ENCODE measurements at regions not wholly inside any gene's neighbourhood (a gene's known extent, or its start where the extent isn't known, plus 50 kb on each side); places are given as distances from the start of the nearest gene placed in this dataset.

DNA sequence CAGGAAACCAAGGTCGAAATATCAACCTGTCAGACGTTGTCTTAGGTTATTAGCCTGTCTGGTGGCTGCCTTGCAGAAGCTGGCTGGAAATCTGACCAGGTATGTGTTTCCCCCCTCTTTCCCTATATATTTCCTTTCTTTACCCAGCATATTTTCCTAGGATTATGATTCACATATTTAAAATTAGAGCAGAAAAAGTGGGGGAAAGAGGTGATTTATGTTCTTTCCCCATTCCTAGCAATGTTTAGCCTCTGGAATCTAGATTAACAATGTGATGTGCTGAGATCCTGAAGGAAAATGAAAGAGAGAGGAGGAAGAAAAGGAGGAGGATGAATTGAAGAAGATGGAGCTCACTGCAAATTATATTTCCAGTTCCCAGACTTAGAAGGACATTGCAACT is 421.4 kb upstream of the AUTS2 start:
- TF ChIP-seq, protein P1, sequence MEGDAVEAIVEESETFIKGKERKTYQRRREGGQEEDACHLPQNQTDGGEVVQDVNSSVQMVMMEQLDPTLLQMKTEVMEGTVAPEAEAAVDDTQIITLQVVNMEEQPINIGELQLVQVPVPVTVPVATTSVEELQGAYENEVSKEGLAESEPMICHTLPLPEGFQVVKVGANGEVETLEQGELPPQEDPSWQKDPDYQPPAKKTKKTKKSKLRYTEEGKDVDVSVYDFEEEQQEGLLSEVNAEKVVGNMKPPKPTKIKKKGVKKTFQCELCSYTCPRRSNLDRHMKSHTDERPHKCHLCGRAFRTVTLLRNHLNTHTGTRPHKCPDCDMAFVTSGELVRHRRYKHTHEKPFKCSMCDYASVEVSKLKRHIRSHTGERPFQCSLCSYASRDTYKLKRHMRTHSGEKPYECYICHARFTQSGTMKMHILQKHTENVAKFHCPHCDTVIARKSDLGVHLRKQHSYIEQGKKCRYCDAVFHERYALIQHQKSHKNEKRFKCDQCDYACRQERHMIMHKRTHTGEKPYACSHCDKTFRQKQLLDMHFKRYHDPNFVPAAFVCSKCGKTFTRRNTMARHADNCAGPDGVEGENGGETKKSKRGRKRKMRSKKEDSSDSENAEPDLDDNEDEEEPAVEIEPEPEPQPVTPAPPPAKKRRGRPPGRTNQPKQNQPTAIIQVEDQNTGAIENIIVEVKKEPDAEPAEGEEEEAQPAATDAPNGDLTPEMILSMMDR (IDR thresholded peaks at IDR 0.05) = no peak
- no peak for TF ChIP-seq POLR2AphosphoS5 (IDR thresholded peaks at IDR 0.05)
